DMS153 (cell line): ENCODE measurements at regions not wholly inside any gene's neighbourhood (a gene's known extent, or its start where the extent isn't known, plus 50 kb on each side); places are given as distances from the start of the nearest gene placed in this dataset.

Experiments
- DNase-seq: peaks from one replicate; lab custom pipeline; 2025; lab: John Stamatoyannopoulos, UW

DNA sequence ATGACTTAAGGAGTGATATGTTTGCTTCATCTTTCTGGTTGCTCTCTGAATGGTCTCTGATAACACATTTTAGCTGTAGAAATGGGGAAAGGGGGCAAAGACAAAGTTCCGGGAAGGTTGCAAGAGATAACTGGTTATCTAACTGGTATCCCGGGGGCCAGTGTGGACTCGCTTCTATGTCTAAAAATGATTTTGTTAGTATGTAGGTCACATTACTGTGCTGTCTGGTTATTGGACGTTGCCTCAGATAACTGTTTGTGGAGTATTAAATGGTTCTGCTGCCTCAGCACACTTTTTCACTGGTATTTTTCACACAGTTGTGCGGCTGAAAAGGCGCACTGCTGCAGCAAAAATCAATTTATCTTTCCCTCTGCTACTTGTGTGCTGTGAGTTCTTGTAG, 63.0 kb upstream of the ZNF536 start:
- no peak for DNase-seq

DNA sequence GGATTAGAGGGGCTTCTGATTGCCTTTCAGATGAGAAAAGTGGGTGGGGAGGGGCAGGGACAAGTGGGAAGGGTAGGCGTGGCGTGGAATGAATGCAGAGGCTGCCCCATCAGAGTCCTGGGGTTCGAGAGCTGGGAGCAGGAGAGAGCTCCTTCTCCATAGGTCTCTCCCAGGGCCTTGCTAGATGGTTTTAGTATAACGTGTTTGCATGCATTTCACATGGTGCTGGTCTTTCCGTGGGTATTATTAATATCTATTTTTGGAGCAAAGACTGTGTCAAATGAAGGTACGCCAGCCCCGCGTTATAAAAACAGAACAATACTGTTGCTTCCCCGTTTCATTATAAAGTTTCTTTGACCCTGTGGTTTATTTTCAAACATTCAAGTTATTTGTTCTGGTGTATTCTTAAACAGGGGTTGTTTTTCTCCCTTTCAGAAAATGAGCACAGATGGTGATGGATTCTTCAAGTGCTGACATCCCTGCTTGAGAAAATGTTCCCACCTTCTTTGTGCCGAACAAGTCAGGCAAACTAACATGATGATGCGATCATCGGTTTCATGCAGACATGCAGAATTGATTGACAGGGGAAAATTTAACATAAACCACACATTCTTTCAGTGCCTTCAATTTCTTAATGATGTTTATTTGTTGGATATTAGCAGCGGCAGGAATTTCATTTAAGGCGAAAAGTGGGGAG, 62.1 kb upstream of the ZNF536 start:
- no peak for DNase-seq

DNA sequence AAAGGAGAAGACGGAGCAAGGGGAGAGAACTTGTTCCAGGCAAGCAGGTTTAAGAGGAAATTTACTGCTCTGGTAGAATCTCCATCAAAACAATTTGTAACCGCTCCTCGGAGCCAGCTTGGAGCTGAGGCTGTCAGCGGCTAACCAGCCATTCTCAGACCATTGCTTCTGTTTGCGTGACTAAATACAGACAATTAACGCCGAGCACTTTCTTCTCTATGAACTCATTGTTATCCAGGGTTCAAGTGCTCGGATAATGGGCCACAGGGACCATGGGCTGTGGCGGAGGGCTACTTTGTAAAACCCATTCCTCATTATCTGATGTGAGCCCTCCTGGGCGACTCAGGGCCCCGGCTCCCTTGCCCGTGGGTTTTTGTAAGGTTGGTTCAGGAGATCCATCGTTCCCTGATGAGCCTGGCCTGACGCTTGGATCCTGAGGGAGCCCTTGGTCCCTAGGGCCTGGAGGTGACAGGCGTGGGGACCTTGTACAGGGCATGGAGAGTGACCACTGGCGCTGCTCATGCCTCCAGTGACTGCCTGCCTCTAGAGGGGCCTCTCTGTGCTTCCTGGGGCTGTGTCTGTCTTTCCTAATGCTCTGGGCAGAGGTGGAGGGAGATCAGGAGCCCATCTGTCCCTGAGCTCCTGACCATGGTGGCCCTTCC, 61.5 kb upstream of the ZNF536 start:
- no peak for DNase-seq

DNA sequence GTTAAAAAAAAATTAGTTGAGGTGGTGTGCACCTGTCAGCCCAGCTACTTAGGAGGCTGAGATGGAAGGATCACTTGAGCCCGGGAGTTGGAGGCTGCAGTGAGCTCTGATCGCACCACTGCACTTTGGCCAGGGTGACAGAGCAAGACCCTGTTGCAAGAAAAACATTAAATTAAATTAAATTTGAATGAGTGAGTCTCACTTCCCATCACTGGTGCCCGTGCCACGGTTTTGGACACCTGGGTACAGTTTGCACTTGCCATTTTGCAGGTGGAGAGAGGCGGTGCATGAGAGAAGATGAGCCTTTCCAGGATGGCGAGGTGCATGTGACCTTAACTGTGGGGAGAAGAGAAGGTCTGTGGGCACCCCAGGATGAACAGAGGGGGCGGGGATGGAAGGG, 60.3 kb upstream of the ZNF536 start:
- no peak for DNase-seq

DNA sequence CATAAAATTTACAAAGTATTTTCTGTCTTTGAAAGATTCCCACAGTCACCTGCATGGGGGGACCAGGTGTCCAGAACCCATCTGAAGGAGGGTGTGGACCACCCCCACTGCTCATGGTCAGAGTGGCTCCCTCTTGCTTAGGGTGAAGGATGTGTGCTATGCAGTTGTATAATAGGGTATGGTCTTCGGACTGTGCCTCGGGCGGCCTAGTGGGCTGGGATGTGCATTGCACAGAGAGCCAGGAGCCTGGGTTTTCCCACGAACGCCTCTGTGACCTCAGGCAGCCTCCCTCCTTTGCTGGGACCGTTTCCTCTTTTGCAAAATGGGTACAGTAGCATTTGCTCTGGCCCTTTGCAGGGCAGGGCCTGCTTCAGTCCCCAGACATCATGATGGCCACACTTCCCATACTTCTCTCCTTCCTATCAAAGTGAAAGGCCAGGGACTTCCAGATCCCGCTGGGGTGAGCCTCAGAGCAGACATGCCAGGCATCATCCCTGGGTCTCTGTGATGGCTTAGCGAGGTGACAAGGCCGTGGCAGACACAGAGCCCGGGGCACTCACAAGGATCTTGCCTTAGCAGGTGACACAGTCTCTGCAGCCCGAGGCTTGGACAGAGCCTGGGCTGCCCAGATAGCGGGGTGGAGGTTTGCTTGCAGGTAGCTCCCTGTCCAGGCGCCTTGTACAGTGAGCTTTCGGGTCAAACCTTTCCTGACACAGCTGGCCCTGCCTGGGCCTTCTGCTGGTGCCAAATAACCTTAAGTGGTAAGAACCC, 59.4 kb upstream of the ZNF536 start:
- DNase-seq = no peak

DNA sequence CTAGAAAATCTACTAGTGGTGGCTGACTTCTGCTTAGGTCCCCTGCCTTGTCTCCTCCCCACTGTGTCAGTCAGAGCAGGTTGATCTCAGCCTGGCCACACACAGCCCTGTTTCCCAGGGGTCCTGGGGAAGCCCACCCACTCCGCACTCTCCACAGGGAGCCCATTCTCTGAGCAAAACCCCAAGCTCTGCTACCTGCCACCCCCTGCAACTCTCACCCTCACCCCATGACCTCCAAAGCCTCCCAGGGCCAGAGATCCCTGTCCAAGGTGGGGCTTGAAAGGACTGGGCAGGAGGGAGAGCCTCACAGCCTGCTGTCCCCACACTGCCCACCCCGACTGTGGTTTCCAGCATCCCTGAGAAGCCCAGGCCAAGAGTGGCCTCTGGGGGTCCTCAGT, 58.8 kb upstream of the ZNF536 start:
- DNase-seq = no peak

DNA sequence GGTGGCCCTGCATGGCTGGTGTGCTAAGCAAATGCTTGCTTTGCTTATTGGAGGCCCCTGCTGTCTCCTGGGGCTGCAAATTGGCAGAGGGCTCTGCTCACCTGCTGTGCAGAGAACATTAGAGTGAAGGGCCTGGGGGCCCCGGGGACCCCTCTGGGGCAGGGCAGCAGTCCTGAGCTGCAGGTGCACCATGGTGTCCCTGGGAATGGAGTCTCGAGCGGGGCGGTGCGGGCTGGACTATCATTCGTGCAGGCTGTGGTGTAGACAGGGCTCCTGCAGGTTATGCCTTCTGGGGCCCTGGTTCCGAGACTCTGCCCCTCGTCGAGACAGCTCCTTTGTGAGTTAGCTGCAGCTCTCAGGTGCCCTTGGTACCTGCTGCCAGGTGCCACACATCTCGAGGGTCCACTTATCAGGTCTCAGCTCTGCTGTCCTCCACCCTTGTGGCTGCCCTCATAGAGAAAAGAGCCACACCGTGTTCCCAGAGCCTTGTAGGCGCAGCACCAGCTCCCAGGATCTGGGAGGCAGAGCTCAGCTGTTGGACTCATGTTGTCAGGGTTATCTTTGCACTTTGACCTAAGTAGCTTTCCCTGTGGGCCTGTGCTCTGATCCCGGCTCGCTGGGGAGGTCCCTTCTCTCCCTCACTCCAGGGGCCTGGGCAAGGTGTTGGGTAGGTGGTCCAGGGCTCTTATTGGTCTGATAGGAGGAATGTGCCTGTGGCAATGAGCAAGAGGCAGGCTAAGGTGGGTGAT, 58.0 kb upstream of the ZNF536 start:
- DNase-seq = no peak

DNA sequence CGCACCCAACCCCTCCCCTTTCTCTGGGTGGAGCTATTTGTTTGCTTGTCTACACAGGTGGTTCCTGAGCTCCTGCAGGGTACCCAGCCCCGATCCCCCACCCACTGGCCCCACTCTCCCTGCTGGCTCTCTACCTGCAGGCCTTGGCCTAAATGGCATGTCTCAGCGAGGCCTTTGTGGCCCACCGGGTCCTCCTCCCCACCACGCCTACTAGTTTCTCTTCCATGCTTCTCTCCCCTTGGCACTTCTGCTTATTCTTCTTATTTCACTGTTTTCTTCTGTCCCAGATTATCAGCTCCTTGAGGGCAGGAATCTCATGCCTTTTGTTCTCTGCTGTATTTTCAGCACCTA, 57.4 kb upstream of the ZNF536 start:
- DNase-seq = no peak

DNA sequence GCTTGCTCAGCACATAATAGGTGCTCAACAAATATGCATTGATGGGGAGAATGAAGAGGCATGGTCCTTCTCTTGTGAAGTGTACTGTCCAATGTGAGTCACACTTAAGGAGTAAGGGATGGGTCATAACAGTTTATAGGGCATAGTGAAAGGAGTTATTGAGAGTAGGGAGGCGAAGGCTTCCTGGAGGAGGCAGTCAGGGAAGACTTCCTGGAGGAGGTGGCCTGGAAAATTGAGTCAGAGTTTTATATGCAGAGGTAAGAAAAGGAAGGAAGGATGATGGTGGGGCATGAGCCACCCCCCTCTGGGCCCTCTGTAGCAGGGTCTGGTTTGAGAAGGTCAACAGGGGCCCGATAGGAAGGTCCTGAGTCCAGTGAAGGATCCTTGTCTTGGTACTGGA, 57.0 kb upstream of the ZNF536 start:
- DNase-seq = no peak

DNA sequence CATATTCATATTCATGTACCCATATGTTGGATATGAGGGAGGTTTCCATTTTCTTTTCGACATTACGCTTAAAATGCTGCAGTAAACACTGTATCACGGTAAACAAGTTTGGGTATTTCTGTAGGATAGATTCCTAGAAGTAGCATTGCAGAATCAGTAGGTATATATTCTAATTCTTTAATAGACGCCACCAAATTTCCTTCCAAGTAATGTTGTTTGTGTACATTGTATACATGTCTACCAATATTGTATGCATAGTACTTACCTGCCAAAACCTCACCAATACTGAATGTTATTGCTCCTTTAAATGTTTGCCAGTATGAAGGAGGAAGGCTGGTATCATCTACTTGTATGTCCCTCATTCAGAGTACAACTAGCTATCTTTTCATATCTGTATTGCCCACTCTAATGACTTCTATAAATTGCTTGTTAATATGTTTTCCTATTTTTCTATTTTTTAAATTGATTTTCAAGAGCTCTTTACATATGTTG, 56.1 kb upstream of the ZNF536 start:
- DNase-seq = no peak

DNA sequence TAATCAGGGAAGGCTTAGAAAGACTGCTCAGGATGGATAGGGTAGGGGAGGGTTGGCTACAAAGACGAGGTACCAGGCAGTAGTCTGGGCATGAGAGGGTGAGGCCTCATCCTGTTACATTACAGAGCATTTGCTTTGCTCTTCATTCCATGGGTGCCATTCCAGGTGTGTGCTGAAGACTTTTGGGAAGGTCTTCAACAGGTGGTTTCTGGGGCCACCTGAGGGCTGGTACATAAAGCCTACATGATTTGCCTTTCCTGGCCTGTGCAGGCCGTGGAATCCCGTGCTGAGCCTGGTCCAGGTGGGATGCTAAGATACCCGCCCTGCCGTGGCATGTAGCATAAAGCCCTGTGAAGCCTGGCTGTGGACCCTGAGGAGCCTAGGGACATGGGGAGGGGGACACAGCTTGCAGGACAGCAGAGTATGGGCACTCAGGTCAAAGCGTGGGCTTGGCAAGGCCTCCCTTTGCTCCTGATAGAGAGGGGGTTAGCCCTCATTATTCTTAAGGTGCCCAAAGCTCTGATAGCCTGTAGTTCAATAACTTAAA, 55.6 kb upstream of the ZNF536 start:
- no peak for DNase-seq

DNA sequence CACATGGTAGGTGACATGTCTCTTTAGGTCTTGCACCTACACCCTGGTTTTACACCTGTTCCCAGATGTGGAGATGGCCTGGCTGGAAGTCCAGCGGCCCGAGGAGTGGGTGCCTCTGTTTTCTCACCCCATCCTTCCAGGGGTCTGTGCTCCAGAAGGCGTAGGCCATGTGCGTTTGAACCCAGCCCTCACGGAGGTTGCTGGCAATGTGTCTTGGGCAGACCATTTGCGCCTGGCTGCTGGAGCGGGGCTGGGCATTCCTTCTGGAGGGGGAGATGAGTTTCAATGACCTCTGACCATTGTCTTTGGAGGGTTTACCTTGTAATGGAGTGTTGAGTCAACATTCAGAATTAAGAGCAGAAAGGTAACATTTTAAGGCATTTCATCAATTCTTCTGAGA, 54.8 kb upstream of the ZNF536 start:
- DNase-seq = no peak

DNA sequence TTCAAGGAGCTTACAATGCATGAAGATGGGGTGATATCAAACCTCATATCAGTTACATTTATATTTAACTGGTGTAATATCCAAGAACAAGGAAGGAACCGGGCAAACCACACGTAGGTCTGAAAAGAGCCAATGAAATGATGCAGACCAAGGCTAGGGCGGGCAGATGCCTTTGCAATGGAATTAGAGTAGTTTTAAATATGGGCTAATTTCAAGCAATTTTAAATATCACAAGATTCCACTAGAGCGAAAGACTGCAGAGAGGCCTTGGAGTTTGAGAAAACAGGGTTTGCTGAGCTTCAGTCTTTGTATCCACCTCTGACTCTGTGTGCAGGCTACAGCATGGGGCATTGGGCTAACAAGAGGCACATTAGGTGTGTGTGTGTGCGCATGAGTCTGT, 53.9 kb upstream of the ZNF536 start:
- no peak for DNase-seq

DNA sequence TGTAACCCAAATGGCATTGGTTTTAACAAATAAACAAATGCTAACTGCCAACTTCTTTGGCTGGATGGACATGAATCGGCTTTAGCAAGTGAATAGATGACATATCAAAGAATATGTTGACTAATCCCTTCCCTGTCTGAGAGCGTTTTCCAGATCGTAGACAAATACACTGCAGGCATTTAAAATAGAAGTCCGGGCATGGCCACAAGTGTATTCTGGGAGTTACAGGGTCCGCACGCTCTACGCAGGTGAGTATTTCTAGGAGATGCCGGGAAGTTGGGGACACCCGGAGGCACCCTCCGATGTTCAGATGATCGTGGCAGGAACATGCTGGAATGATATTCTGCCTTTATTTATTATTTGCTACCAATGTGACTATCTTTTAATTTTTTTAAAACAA, 53.2 kb upstream of the ZNF536 start:
- DNase-seq = no peak

DNA sequence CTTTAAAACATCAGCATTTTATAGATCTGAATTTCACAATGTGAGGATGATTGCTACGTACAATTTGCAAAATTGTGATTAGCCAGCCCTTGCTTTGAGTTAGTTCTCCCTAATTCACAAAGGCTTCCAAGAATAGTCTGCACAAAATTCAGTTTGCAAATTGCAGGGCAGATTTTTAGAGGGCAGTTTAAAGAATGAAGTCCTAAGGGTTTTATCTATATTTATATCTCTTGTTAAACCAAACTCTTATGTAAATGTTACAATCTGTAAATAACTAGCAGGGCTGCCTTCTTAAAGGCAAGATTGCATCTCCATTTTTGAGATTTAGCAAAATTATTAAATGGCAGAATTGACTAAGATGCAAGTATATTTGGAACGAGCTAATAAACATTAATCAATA, 52.8 kb upstream of the ZNF536 start:
- no peak for DNase-seq

DNA sequence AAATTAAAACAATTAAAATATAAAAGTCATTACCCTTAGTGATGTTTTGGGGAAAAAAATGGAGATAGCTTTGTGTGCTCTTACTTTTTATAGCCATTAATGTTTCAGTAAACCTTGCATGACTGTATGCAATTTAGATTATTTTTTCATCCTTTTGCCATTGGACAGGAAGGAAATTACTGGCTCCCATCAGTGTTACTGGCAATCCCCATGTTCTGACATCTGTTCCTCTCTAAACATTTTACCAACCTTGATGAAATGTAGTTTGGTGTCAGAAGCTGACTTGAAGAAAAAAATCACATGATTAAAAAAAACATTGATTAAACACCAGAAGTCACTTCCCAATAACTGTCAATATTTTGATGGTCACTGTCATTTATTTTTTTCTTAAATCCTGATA, 52.3 kb upstream of the ZNF536 start:
- DNase-seq = no peak

DNA sequence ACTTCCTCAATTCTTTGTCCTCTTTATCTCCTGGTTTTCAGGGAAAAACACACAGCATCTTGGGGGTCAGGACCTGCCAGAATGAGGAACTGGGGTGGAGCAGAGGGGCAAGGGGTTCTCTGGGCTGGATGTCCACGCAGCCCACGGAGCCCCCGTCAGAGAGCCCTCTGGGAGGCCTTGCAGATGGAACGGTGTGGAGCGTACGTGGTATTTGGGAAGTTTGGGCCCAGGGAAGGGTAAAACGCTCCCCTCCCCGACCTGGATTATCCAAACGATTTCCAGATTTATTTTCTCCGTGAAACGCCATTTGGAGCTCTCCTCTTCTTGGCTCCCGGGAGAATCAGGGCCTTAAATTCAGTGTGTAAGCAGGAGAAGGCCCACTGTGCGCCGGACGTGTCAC, 51.7 kb upstream of the ZNF536 start:
- DNase-seq = no peak

DNA sequence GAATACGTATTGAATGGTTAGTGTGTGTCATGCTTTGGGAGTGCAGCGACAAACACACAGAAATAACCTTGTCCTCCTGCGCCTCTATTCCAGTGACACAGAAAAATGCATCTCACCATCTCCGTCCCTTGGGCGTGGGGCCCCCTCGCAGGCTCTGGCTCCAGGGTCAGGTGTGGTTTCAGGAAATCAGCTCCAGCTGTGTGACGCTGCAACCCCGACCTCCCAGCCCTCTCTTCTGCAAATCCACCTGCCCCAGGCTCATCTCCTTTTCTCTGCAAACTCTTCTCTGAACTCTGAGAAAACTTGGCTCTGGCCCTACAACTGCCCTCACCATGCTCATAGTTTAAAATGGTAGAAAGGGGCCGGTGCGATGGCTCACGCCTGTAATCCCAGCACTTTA, 51.3 kb upstream of the ZNF536 start:
- DNase-seq = no peak
